PFSK-1 (cell line): ENCODE measurements at regions not wholly inside any gene's neighbourhood (a gene's known extent, or its start where the extent isn't known, plus 50 kb on each side); places are given as distances from the start of the nearest gene placed in this dataset.

Source experiments
- FOXP2 ChIP-seq: optimal IDR thresholded peaks from 2 replicates; pipeline ENCODE3; 2011; ENCODE audit warnings: borderline replicate concordance, control low read depth, inconsistent platforms; ENCODE audit not compliant: insufficient read depth; ENCODE audit errors: extremely low read length, extremely low read depth
- POLR2AphosphoS5 ChIP-seq: IDR thresholded peaks from 2 replicates; pipeline ENCODE4 v1.6.1; 2012; ENCODE audit warnings: low read depth, mild to moderate bottlenecking, control low read depth, low read length, moderate library complexity
- REST ChIP-seq, 2 experiments: IDR thresholded peaks; 2 replicates each; pipeline versions ENCODE4 v1.6.1 to v1.8.0; 2011 to 2012; ENCODE audit warnings: low read depth in 2 of 2, low read length in 2 of 2, control low read depth in 1 of 2, inconsistent platforms in 1 of 2, mild to moderate bottlenecking in 1 of 2, moderate library complexity in 1 of 2; ENCODE audit not compliant: insufficient read depth in 1 of 2
- SIN3A ChIP-seq: IDR thresholded peaks from 2 replicates; pipeline ENCODE4 v1.6.1; 2012; ENCODE audit warnings: mild to moderate bottlenecking, low read length, moderate library complexity, borderline replicate concordance; ENCODE audit not compliant: insufficient read depth
- TAF1 ChIP-seq: IDR thresholded peaks from 2 replicates; pipeline ENCODE4 v1.6.1; 2012; ENCODE audit warnings: low read length, control low read depth, borderline replicate concordance; ENCODE audit not compliant: insufficient read depth

GRCh38 chr7:41268878-41269277, 434.0 kb downstream of the INHBA start:
- TF ChIP-seq SIN3A (no peak), FOXP2 (no peak), REST (IDR thresholded peaks at IDR 0.05; ENCODE audit: insufficient read depth in 1 of 2, low read depth in 2 of 2, low read length in 2 of 2) (no peak), TAF1 (no peak), POLR2AphosphoS5 (no peak)

GRCh38 chr7:41261080-41261479, 441.8 kb downstream of the INHBA start:
- TF ChIP-seq TAF1 (no peak), FOXP2 (no peak), SIN3A (no peak), POLR2AphosphoS5 (no peak), REST (IDR thresholded peaks at IDR 0.05; ENCODE audit: insufficient read depth in 1 of 2, low read depth in 2 of 2, low read length in 2 of 2) (no peak)

GRCh38 chr7:41257660-41258059, 445.2 kb downstream of the INHBA start:
- no peak for TF ChIP-seq FOXP2
- TF ChIP-seq REST (IDR thresholded peaks at IDR 0.05; ENCODE audit: insufficient read depth in 1 of 2, low read depth in 2 of 2, low read length in 2 of 2), result no peak
- TF ChIP-seq SIN3A, result no peak
- TF ChIP-seq TAF1, result no peak
- TF ChIP-seq POLR2AphosphoS5, result no peak

GRCh38 chr7:41256186-41256945, 446.5 kb downstream of the INHBA start:
- TF ChIP-seq REST (IDR thresholded peaks at IDR 0.05; ENCODE audit: insufficient read depth in 1 of 2, low read depth in 2 of 2, low read length in 2 of 2) (no peak), POLR2AphosphoS5 (no peak), SIN3A (no peak), FOXP2 (no peak), TAF1 (no peak)
